Stimulated activated memory B cell treated with anti-CD40 and anti-IgM and Interleukin-4, amounts not matched to agents 10 μg/mL and 1 μg/mL and 100 μg/mL, for 72 hours (primary cell): ENCODE measurements at regions not wholly inside any gene's neighbourhood (a gene's known extent, or its start where the extent isn't known, plus 50 kb on each side); places are given as distances from the start of the nearest gene placed in this dataset.
"Not testable (repeated sequence)": the region's sequence is repeated elsewhere in the genome, so short reads cannot be mapped to it uniquely, and the experiment has no call there.

Source experiments
- ATAC-seq: fragments of 150-1000 bp; cut with Tn5 transposase; 2 replicates; pipeline ENCODE4 v1.10.0; 2021
- H3K27ac Mint-ChIP-seq: one replicate; pipeline ENCODE4 v1.8.0; 2022; ENCODE audit warnings: mild to moderate bottlenecking, mixed read lengths
- H3K27me3 Mint-ChIP-seq: one replicate; pipeline ENCODE4 v1.8.0; 2022; ENCODE audit warnings: mixed read lengths
- H3K36me3 Mint-ChIP-seq: one replicate; pipeline ENCODE4 v1.8.0; 2022; ENCODE audit warnings: mixed read lengths
- H3K4me1 Mint-ChIP-seq: one replicate; pipeline ENCODE4 v1.8.0; 2022; ENCODE audit warnings: mixed read lengths
- H3K4me3 Mint-ChIP-seq: one replicate; pipeline ENCODE4 v1.8.0; 2022; ENCODE audit warnings: mild to moderate bottlenecking, moderate library complexity, mixed read lengths
- H3K9me3 Mint-ChIP-seq: one replicate; pipeline ENCODE4 v1.8.0; 2022; ENCODE audit warnings: mixed read lengths

DNA sequence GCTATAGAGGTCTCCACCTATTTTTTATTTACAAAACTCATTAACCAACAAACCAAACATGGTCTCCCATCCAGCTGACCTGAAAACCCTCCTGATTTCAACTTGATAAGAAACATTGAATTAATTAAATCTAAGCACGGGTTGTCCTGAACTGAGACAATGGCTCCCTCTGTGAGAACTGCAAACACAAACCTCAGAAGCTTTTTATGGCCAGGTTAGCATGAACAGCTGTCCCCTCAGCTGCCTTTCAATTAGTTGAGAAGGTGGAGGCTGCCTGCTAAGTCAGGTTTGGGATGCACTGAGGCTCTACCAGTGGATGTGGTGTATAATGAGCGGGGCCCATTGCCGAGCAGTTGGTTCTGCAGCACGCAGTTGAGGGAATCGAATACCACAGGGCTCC lies 258.5 kb upstream of the DDX18 start:
- H3K4me1 Mint-ChIP-seq, result no peaks in the 10 kb centered on the region
- no peak for ATAC-seq
- no peaks in the 10 kb centered on the region for H3K36me3 Mint-ChIP-seq
- H3K27me3 Mint-ChIP-seq, result no peaks in the 10 kb centered on the region
- H3K4me3 Mint-ChIP-seq, result no peak overlapping the region
- no peak overlapping the region for H3K27ac Mint-ChIP-seq
- peaks cover 3% of the 10 kb centered on the region for H3K9me3 Mint-ChIP-seq

DNA sequence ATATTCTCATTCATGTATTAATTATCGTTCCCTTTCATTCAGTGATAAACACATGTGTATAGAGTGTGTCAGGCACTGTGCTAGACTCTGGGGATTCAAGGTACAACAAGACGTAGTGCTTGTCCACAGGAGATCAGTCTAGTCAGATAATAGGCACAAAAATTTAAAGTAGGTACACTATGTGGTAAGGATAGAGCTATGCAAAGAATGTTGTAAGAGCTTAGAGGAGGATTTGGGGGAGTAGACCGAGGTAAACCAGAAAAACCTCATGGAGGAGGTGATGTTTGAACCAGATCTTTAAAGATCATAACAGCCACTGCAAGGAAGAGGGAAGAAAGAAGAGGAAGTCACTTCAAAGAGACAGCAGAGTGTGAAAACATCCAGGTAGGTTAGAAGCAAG lies 256.9 kb upstream of the DDX18 start:
- ATAC-seq, result no peak

DNA sequence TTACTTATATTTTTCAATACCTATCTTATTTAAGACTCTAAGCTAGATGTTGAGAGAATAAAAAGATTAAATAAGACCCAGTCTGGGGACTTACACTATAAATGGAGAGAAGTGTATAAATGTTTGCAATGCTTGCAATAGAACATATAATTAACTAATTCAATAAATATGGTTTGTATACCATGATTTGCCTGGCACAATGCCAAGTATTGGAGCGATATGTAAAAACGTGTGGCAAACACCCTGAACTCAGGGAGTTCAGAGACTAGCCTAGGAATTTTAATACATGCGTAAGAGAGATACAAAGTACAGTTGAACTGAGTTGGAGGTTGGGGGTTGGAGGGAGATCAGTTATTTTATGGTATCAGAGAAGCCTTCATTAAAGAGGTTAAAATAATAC lies 251.8 kb upstream of the DDX18 start:
- H3K27ac Mint-ChIP-seq, result no peak overlapping the region
- H3K36me3 Mint-ChIP-seq, result no peaks in the 10 kb centered on the region
- no peak for ATAC-seq
- no peaks in the 10 kb centered on the region for H3K27me3 Mint-ChIP-seq
- H3K4me3 Mint-ChIP-seq, result no peak overlapping the region
- H3K9me3 Mint-ChIP-seq, result peaks cover 6% of the 10 kb centered on the region
- no peaks in the 10 kb centered on the region for H3K4me1 Mint-ChIP-seq

More for the DNA sequence above, 256.9 kb upstream of the DDX18 start:
- Mint-ChIP-seq H3K4me3 (no peak overlapping the region), H3K36me3 (no peaks in the 10 kb centered on the region), H3K9me3 (peaks cover 3% of the 10 kb centered on the region), H3K4me1 (no peaks in the 10 kb centered on the region), H3K27ac (no peak overlapping the region), H3K27me3 (no peaks in the 10 kb centered on the region)

GRCh38 chr2:117571590-117572349 lies 242.7 kb upstream of the DDX18 start:
- no peak overlapping the region for H3K4me3 Mint-ChIP-seq
- no peak for ATAC-seq

GRCh38 chr2:117587310-117587709 lies 227.2 kb upstream of the DDX18 start:
- no peak overlapping the region for H3K27ac Mint-ChIP-seq

More at GRCh38 chr2:117571590-117572349, 242.7 kb upstream of the DDX18 start:
- no peaks in the 10 kb centered on the region for H3K36me3 Mint-ChIP-seq
- H3K4me1 Mint-ChIP-seq, result no peaks in the 10 kb centered on the region
- no peak overlapping the region for H3K27ac Mint-ChIP-seq
- no peaks in the 10 kb centered on the region for H3K27me3 Mint-ChIP-seq
- peaks cover 13% of the 10 kb centered on the region for H3K9me3 Mint-ChIP-seq

DNA sequence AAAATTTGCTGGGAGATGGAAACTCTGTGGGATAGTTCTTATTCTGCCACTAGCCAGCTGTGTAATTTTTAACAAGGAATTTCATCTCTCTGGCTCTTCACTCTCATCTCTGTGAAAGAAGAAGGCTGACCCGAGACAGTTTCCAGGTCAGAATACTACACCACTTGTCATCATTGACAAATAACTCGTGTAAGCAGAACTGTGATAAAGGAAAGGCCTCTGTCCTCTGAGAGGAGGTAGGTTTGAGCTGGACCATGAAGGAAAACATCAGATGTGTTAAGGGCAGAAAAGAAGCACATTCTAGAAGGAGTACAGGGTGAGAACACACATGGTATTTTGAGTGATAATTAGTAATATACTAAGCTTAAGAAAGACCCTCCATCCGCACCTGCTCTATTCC lies 211.4 kb upstream of the DDX18 start:
- ATAC-seq, result no peak

More at GRCh38 chr2:117587310-117587709, 227.2 kb upstream of the DDX18 start:
- H3K27me3 Mint-ChIP-seq, result no peaks in the 10 kb centered on the region
- no peak for ATAC-seq
- H3K4me3 Mint-ChIP-seq, result no peak overlapping the region
- peaks cover 7% of the 10 kb centered on the region for H3K9me3 Mint-ChIP-seq
- no peaks in the 10 kb centered on the region for H3K4me1 Mint-ChIP-seq
- no peaks in the 10 kb centered on the region for H3K36me3 Mint-ChIP-seq

DNA sequence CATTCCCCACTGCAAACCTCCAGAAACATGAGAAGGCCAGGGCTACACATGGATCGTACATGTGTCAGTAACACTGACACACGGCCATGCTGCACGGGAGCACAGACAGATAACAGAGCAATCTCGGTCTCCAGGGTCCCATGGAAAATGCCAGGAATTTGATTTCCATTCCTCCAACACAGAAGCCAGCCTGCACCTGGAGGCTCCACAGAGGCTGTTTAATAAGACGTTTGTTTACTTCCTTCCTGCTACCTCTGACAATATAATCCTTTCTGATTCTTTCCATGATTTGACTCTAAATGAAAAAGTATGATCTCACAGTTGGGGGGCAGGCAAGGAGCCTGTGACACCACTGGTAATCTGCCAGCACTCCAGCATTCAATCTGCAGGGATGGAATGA lies 210.9 kb upstream of the DDX18 start:
- H3K27ac Mint-ChIP-seq, result no peak overlapping the region
- peaks cover 8% of the 10 kb centered on the region for H3K27me3 Mint-ChIP-seq
- H3K36me3 Mint-ChIP-seq, result no peaks in the 10 kb centered on the region
- H3K4me3 Mint-ChIP-seq, result no peak overlapping the region
- peaks cover 8% of the 10 kb centered on the region for H3K9me3 Mint-ChIP-seq
- no peak for ATAC-seq
- no peaks in the 10 kb centered on the region for H3K4me1 Mint-ChIP-seq

More for the DNA sequence above, 211.4 kb upstream of the DDX18 start:
- no peaks in the 10 kb centered on the region for H3K36me3 Mint-ChIP-seq
- peaks cover 8% of the 10 kb centered on the region for H3K9me3 Mint-ChIP-seq
- no peak overlapping the region for H3K27ac Mint-ChIP-seq
- no peak overlapping the region for H3K4me3 Mint-ChIP-seq
- H3K27me3 Mint-ChIP-seq, result peaks cover 13% of the 10 kb centered on the region
- no peaks in the 10 kb centered on the region for H3K4me1 Mint-ChIP-seq

DNA sequence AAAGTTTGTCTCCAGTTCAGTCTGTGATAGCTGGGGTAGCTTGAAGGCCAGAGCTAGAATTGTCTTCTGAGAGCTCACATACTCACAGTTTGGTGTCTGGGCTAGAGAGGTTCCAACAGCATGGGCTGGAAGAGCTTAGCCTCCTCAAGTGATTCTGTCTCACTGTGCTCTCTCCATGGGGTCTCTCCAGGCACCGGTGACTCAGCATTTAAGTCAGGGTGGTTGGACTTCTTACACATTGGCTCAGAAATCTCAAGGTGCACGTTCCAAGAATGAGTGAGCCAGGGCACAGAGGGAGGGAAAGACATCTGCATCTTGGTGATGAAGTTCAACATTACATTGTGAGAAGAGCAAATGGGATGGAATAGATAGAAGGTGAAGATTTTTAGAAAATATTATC lies 207.3 kb upstream of the DDX18 start:
- H3K27ac Mint-ChIP-seq, result no peak overlapping the region
- peaks cover 8% of the 10 kb centered on the region for H3K9me3 Mint-ChIP-seq
- H3K4me1 Mint-ChIP-seq, result no peaks in the 10 kb centered on the region
- no peak for ATAC-seq
- H3K36me3 Mint-ChIP-seq, result no peaks in the 10 kb centered on the region
- H3K4me3 Mint-ChIP-seq, result no peak overlapping the region
- H3K27me3 Mint-ChIP-seq, result no peaks in the 10 kb centered on the region

- peaks cover 7% of the 10 kb centered on the region for H3K9me3 Mint-ChIP-seq
- no peak overlapping the region for H3K4me3 Mint-ChIP-seq
- H3K36me3 Mint-ChIP-seq, result no peaks in the 10 kb centered on the region
- H3K4me1 Mint-ChIP-seq, result no peaks in the 10 kb centered on the region
- H3K27ac Mint-ChIP-seq, result no peak overlapping the region
- ATAC-seq, result no peak
- no peaks in the 10 kb centered on the region for H3K27me3 Mint-ChIP-seq
Measured at GRCh38 chr2:117613101-117613500, 201.4 kb upstream of the DDX18 start.

DNA sequence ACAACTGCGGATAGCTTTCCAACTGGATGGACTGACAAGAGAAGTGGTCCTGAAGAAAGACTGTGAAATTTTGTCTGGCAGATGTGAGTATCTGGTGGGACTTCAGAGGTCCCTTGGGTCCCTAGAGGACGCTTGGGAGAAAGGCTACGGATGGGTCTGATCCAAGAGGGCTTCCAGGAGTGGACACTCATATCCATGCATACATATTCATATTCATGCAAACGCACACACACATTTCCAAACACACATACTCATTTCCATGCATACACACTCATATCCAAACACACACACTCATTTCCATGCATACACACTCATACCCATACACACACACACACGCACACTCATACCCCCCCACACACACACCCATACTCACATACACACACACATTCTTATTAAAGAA lies 200.2 kb upstream of the DDX18 start:
- H3K27me3 Mint-ChIP-seq, result no peaks in the 10 kb centered on the region
- H3K36me3 Mint-ChIP-seq, result no peaks in the 10 kb centered on the region
- H3K4me3 Mint-ChIP-seq, result no peak overlapping the region
- ATAC-seq, result no peak
- no peaks in the 10 kb centered on the region for H3K4me1 Mint-ChIP-seq
- peaks cover 7% of the 10 kb centered on the region for H3K9me3 Mint-ChIP-seq
- H3K27ac Mint-ChIP-seq, result no peak overlapping the region

GRCh38 chr2:117614823-117615534 lies 199.5 kb upstream of the DDX18 start:
- Mint-ChIP-seq H3K4me1 (no peaks in the 10 kb centered on the region), H3K9me3 (peaks cover 2% of the 10 kb centered on the region), H3K27ac (no peak overlapping the region), H3K27me3 (peaks cover 2% of the 10 kb centered on the region), H3K36me3 (no peaks in the 10 kb centered on the region), H3K4me3 (no peak overlapping the region)
- ATAC-seq, result no peak

- no peaks in the 10 kb centered on the region for H3K36me3 Mint-ChIP-seq
- ATAC-seq, result no peak
- no peak overlapping the region for H3K27ac Mint-ChIP-seq
Measured at GRCh38 chr2:117618607-117619006, 195.9 kb upstream of the DDX18 start.

DNA sequence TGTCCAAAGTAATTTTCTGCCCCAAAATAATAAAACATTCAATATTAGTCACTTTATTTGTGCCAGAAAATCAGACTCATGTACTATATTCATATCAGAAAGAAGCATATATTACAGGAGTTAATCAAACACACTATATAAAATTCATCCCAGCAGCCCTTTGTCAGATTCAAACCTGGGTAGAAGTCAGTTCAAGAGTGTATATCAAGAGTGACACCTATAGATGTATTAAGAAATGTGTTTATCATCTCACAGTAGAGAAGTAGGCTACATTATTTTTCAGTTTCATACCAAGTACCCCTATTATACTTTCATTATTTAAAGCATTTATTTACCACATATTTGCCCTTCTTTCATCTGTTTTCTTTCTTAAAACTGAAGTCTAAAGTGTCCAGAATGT lies 193.2 kb upstream of the DDX18 start:
- Mint-ChIP-seq H3K9me3 (peaks cover 2% of the 10 kb centered on the region), H3K4me1 (no peaks in the 10 kb centered on the region), H3K27me3 (peaks cover 12% of the 10 kb centered on the region), H3K36me3 (no peaks in the 10 kb centered on the region), H3K4me3 (no peak overlapping the region), H3K27ac (no peak overlapping the region)
- no peak for ATAC-seq

More at GRCh38 chr2:117618607-117619006, 195.9 kb upstream of the DDX18 start:
- peaks cover 2% of the 10 kb centered on the region for H3K9me3 Mint-ChIP-seq
- H3K27me3 Mint-ChIP-seq, result peaks cover 12% of the 10 kb centered on the region
- H3K4me3 Mint-ChIP-seq, result no peak overlapping the region
- H3K4me1 Mint-ChIP-seq, result no peaks in the 10 kb centered on the region

DNA sequence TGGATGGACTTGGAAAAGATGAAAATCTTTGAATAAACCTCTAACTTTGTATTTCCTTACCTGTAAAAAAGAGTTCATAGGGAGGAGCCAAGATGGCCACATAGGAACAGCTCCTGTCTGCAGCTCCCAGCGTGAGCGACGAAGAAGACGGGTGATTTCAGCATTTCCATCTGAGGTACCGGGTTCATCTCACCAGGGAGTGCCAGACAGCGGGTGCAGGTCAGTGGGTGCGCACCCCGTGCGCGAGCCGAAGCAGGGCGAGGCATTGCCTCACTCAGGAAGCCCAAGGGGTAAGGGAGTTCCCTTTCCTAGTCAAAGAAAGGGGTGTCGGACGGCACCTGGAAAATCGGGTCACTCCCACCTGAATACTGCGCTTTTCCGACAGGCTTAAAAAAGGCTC lies 191.3 kb upstream of the DDX18 start:
- not testable (repeated sequence) for H3K9me3 Mint-ChIP-seq, H3K36me3 Mint-ChIP-seq, H3K4me1 Mint-ChIP-seq, H3K27ac Mint-ChIP-seq, H3K4me3 Mint-ChIP-seq, ATAC-seq
- peaks cover 12% of the 10 kb centered on the region for H3K27me3 Mint-ChIP-seq

DNA sequence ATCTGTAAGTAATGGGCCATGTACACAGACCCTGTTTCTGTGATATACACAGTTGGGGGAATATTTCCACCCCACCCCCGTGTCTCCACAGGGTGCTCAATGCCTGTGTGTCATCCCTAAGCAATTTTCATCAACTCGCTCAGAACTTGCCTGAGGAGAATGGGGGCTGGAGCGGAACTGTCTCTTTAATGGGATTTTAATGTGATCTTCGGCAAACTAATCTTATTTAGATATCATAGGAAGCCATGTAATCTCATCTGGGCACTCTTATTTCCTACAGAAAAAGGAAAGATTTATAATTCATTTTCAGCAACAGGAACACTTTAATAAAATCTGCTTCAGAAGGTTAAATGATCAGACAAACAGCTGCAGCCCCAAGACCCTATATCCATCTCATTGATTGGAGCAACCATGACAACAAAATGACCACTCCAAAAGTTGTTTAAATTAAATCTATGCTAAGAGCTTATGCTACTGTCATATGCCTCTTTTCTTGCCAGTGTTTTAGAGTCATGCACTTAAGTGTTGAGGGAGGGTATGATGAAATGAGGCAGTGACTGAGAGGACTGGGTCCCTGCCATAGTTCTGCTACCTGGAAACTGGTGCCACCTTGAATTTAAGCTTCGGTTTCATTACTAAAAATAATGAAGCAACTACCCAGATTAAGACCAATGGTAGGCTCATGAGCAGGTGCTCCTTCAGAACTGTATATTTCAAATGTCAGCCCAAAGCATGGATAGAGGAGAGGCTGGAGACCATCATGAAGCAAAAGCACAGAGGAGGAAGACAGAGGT lies 183.1 kb upstream of the DDX18 start:
- no peak overlapping the region for H3K27ac Mint-ChIP-seq
- no peaks in the 10 kb centered on the region for H3K9me3 Mint-ChIP-seq

More for the DNA sequence above, 183.1 kb upstream of the DDX18 start:
- no peak overlapping the region for H3K4me3 Mint-ChIP-seq
- no peaks in the 10 kb centered on the region for H3K4me1 Mint-ChIP-seq
- ATAC-seq, result no peak
- H3K36me3 Mint-ChIP-seq, result no peaks in the 10 kb centered on the region
- H3K27me3 Mint-ChIP-seq, result no peaks in the 10 kb centered on the region
